ENCODE measurements at regions not wholly inside any gene's neighbourhood (a gene's known extent, or its start where the extent isn't known, plus 50 kb on each side); places are given as distances from the start of the nearest gene placed in this dataset.

- in situ Hi-C loops (cut with HindIII; ENCODE audit: low pct_unique_long_range_greater_than_20kb, low sequenced_read_pairs): no loop called here
- peak; percentile 21 for DNase-seq (ENCODE audit: low read depth)
These were observed 809.8 kb upstream of the SOX11 start for GRCh38 chr2:4882421-4882820.

- no peak for DNase-seq (ENCODE audit: low read depth)
- in situ Hi-C loops (cut with HindIII; ENCODE audit: low pct_unique_long_range_greater_than_20kb, low sequenced_read_pairs): no loop called here
These were observed 809.2 kb upstream of the SOX11 start for GRCh38 chr2:4882941-4883340.

GRCh38 chr2:4883375-4883774, 808.8 kb upstream of the SOX11 start:
- in situ Hi-C loops (cut with HindIII; ENCODE audit: low pct_unique_long_range_greater_than_20kb, low sequenced_read_pairs): no loop called here
- no peak for DNase-seq (ENCODE audit: low read depth)

GRCh38 chr2:4884117-4884571, 808.0 kb upstream of the SOX11 start:
- DNase-seq (ENCODE audit: low read depth): no peak
- in situ Hi-C loops (cut with HindIII; ENCODE audit: low pct_unique_long_range_greater_than_20kb, low sequenced_read_pairs): no loop called here

GRCh38 chr2:4891394-4891793, 800.8 kb upstream of the SOX11 start:
- in situ Hi-C loops (cut with HindIII; ENCODE audit: low pct_unique_long_range_greater_than_20kb, low sequenced_read_pairs): no loop called here
- DNase-seq (ENCODE audit: low read depth): no peak

GRCh38 chr2:4895371-4895770, 796.8 kb upstream of the SOX11 start:
- in situ Hi-C loops (cut with HindIII; ENCODE audit: low pct_unique_long_range_greater_than_20kb, low sequenced_read_pairs): no loop called here
- peak; percentile 73 for DNase-seq (ENCODE audit: low read depth)

GRCh38 chr2:4898706-4899105, 793.5 kb upstream of the SOX11 start:
- DNase-seq (ENCODE audit: low read depth): peak; percentile 70
- in situ Hi-C loops (cut with HindIII; ENCODE audit: low pct_unique_long_range_greater_than_20kb, low sequenced_read_pairs): no loop called here

GRCh38 chr2:4900242-4900641, 791.9 kb upstream of the SOX11 start:
- no peak for DNase-seq (ENCODE audit: low read depth)
- in situ Hi-C loops (cut with HindIII; ENCODE audit: low pct_unique_long_range_greater_than_20kb, low sequenced_read_pairs): no loop called here

- no peak for DNase-seq (ENCODE audit: low read depth)
- in situ Hi-C loops (cut with HindIII; ENCODE audit: low pct_unique_long_range_greater_than_20kb, low sequenced_read_pairs): no loop called here
These were observed 791.1 kb upstream of the SOX11 start for GRCh38 chr2:4900861-4901770.

- in situ Hi-C loops (cut with HindIII; ENCODE audit: low pct_unique_long_range_greater_than_20kb, low sequenced_read_pairs): no loop called here
- no peak for DNase-seq (ENCODE audit: low read depth)
These were observed 788.4 kb upstream of the SOX11 start for GRCh38 chr2:4903656-4904348.

GRCh38 chr2:4908461-4908860, 783.7 kb upstream of the SOX11 start:
- no peak for DNase-seq (ENCODE audit: low read depth)
- in situ Hi-C loops (cut with HindIII; ENCODE audit: low pct_unique_long_range_greater_than_20kb, low sequenced_read_pairs): no loop called here

- in situ Hi-C loops (cut with HindIII; ENCODE audit: low pct_unique_long_range_greater_than_20kb, low sequenced_read_pairs): no loop called here
These were observed 782.7 kb upstream of the SOX11 start for GRCh38 chr2:4909346-4910009.

GRCh38 chr2:4914036-4914435, 778.1 kb upstream of the SOX11 start:
- DNase-seq (ENCODE audit: low read depth): no peak
- in situ Hi-C loops (cut with HindIII; ENCODE audit: low pct_unique_long_range_greater_than_20kb, low sequenced_read_pairs): no loop called here

More at GRCh38 chr2:4909346-4910009, 782.7 kb upstream of the SOX11 start:
- no peak for DNase-seq (ENCODE audit: low read depth)

GRCh38 chr2:4914551-4914950, 777.6 kb upstream of the SOX11 start:
- peak; percentile 18 for DNase-seq (ENCODE audit: low read depth)
- in situ Hi-C loops (cut with HindIII; ENCODE audit: low pct_unique_long_range_greater_than_20kb, low sequenced_read_pairs): no loop called here

- no peak for DNase-seq (ENCODE audit: low read depth)
These were observed 776.8 kb upstream of the SOX11 start for GRCh38 chr2:4915357-4915756.

GRCh38 chr2:4916094-4916493, 776.1 kb upstream of the SOX11 start:
- DNase-seq (ENCODE audit: low read depth): no peak
- in situ Hi-C loops (cut with HindIII; ENCODE audit: low pct_unique_long_range_greater_than_20kb, low sequenced_read_pairs): no loop called here

More at GRCh38 chr2:4915357-4915756, 776.8 kb upstream of the SOX11 start:
- in situ Hi-C loops (cut with HindIII; ENCODE audit: low pct_unique_long_range_greater_than_20kb, low sequenced_read_pairs): no loop called here

- in situ Hi-C loops (cut with HindIII; ENCODE audit: low pct_unique_long_range_greater_than_20kb, low sequenced_read_pairs): no loop called here
These were observed 761.5 kb upstream of the SOX11 start for GRCh38 chr2:4930704-4931103.

GRCh38 chr2:4931721-4932365, 760.3 kb upstream of the SOX11 start:
- DNase-seq (ENCODE audit: low read depth): no peak
- in situ Hi-C loops (cut with HindIII; ENCODE audit: low pct_unique_long_range_greater_than_20kb, low sequenced_read_pairs): no loop called here

More at GRCh38 chr2:4930704-4931103, 761.5 kb upstream of the SOX11 start:
- DNase-seq (ENCODE audit: low read depth): no peak

All from Caki2 (cell line).